Panc1 (cell line): ENCODE measurements at regions not wholly inside any gene's neighbourhood (a gene's known extent, or its start where the extent isn't known, plus 50 kb on each side); places are given as distances from the start of the nearest gene placed in this dataset.

Source experiments
- ATAC-seq: fragments of 200-7000 bp; cut with Tn5 transposase; 2 replicates; pipeline ENCODE4 v1.9.1; 2020; ENCODE audit warnings: mild to moderate bottlenecking, moderate library complexity
- BruUV-seq: library from RNA; stranded (reverse); fragments of 400-500 nt; replicated peaks from 2 replicates; lab custom pipeline; 2021; lab: Mats Ljungman, UMichigan
- CTCF ChIA-PET: fragments of 300-600 bp; sonication (Branson Sonifier 250); formaldehyde crosslinking; loops from one replicate; lab custom pipeline; 2022; ENCODE audit warnings: antibody characterized with exemption; lab: Charles Lee
- POLR2A ChIA-PET: fragments of 300-600 bp; sonication (Branson Sonifier 250); formaldehyde crosslinking; loops from one replicate; lab custom pipeline; 2022; ENCODE audit warnings: antibody characterized with exemption; lab: Charles Lee
- DNase-seq: peaks from one replicate; pipeline ENCODE4 v3.0.0-alpha.2; 2010; ENCODE audit warnings: low read depth, low spot score
- H3K27ac ChIP-seq: 2 replicates; pipeline ENCODE4 v1.5.1; 2011; ENCODE audit warnings: mild to moderate bottlenecking, low read length, inconsistent platforms
- H3K27me3 ChIP-seq: fragments of 200-500 bp; sonication (Bioruptor generic); 2 replicates; pipeline ENCODE4 v1.6.0; 2014; ENCODE audit warnings: low read length, inconsistent platforms; ENCODE audit not compliant: control insufficient read depth, insufficient read depth
- H3K36me3 ChIP-seq: fragments of 200-500 bp; sonication (Bioruptor generic); 2 replicates; pipeline ENCODE4 v1.5.1; 2014; ENCODE audit warnings: inconsistent platforms, mild to moderate bottlenecking, low read length, moderate library complexity; ENCODE audit not compliant: control insufficient read depth, insufficient read depth
- H3K4me1 ChIP-seq: 2 replicates; pipeline ENCODE4 v1.5.1; 2011; ENCODE audit warnings: inconsistent platforms, mild to moderate bottlenecking, low read length, moderate library complexity; ENCODE audit not compliant: control insufficient read depth, insufficient read depth
- H3K4me3 ChIP-seq, 2 experiments: 2 replicates each; pipeline ENCODE4 v1.5.1; 2011 to 2012; ENCODE audit warnings: low read depth in 2 of 2, low read length in 2 of 2, mild to moderate bottlenecking in 2 of 2, inconsistent platforms in 1 of 2, moderate library complexity in 1 of 2
- H3K9me3 ChIP-seq: fragments of 200-500 bp; sonication (Bioruptor generic); 2 replicates; pipeline ENCODE4 v1.5.1; 2014; ENCODE audit warnings: low read depth, mild to moderate bottlenecking, inconsistent platforms, low read length, moderate library complexity; ENCODE audit not compliant: control insufficient read depth, insufficient read depth
- CTCF ChIP-seq: fragments of 450-650 bp; IDR thresholded peaks from 2 replicates; pipeline ENCODE4 v1.5.1; 2017; ENCODE audit warnings: mild to moderate bottlenecking
- POLR2AphosphoS5 ChIP-seq: IDR thresholded peaks from 2 replicates; pipeline ENCODE4 v1.6.1; 2012; ENCODE audit warnings: mild to moderate bottlenecking, low read depth, low read length, moderate library complexity
- REST ChIP-seq, 2 experiments: IDR thresholded peaks; 2 replicates each; pipeline ENCODE4 v1.6.1; 2011 to 2012; ENCODE audit warnings: low read depth in 2 of 2, control low read depth in 1 of 2, low read length in 1 of 2, mild to moderate bottlenecking in 1 of 2, moderate library complexity in 1 of 2; ENCODE audit not compliant: insufficient read depth in 1 of 2
- SIN3A ChIP-seq: IDR thresholded peaks from 2 replicates; pipeline ENCODE4 v1.6.1; 2012; ENCODE audit warnings: low read depth, mild to moderate bottlenecking, low read length, moderate library complexity, borderline replicate concordance; ENCODE audit not compliant: insufficient read depth
- TCF7L2 ChIP-seq: IDR thresholded peaks from 2 replicates; pipeline ENCODE4 v1.6.1; 2011; ENCODE audit warnings: mild to moderate bottlenecking, low read depth, low read length, inconsistent platforms
- in situ Hi-C: cut with HindIII; loops from 2 replicates; pipeline ENCODE4 v1.10.0; 2016; ENCODE audit warnings: low sequenced_read_pairs, low pct_unique_long_range_greater_than_20kb
- intact Hi-C: fragments of 100-400 bp; cut with micrococcal nuclease; formaldehyde crosslinking; loops from one replicate; pipeline ENCODE4 v1.10.0; 2022; ENCODE audit not compliant: unreplicated experiment

DNA sequence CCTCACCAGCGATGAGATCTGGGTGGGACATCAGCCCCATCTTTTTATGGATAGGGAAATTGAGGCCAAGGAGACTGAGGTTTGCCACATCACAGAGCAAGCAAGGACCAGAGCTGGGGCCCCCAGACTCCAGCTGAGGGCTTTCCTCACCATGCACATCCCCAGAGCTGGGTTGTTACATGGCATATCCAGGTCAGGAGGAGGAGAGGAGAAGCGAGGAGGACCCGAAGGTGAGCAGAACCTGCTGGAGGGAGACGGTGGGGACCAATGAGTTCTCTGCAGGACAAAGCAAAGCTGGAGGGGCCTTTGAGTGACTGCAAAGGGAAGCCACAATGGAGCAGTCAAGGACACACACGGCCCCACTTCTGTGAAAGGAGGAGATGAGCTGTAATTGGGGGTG, 255.5 kb upstream of the CSF3R start:
- POLR2A ChIA-PET = no interaction called here

DNA sequence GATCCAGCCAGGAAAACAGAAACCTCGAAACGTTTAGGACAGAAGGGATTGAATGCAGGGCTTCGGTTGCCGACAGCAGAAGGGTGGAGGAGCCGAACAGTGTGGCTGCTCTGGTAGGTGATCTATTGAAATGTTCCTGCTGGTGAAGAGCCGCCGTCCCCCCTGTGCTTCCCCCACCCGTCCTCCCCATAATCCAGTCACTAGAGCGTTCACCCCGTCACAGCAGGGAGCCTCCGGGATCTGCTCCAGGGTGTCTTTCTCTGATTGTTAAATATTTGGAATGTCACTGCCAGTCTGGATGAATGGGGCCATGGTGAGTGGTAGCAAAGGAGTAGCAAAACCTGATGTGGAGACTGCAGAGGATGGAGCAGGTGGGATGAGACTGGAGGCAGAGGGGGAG, 255.1 kb upstream of the CSF3R start:
- intact Hi-C loops = no loop called here
- no peak for ATAC-seq
- Histone ChIP-seq H3K4me1 (no peaks in the 10 kb centered on the region), H3K9me3 (no peaks in the 10 kb centered on the region; the same call in 1 of the 2 replicates), H3K27me3 (peaks cover 12% of the 10 kb centered on the region), H3K27ac (no peak overlapping the region), H3K36me3 (no peaks in the 10 kb centered on the region), H3K4me3 (no peak overlapping the region)
- CTCF ChIA-PET = no interaction called here
- DNase-seq = no peak
- no TSS peak for BruUV-seq
- in situ Hi-C loops = no loop called here
- POLR2A ChIA-PET = no interaction called here
- no peak for TF ChIP-seq TCF7L2
- TF ChIP-seq SIN3A = no peak
- no peak for TF ChIP-seq POLR2AphosphoS5

More for the DNA sequence above, 255.5 kb upstream of the CSF3R start:
- ATAC-seq = no peak
- no TSS peak for BruUV-seq
- TF ChIP-seq POLR2AphosphoS5 = no peak
- TF ChIP-seq SIN3A = no peak
- no peak for TF ChIP-seq CTCF
- H3K4me1 ChIP-seq = no peaks in the 10 kb centered on the region
- H3K27me3 ChIP-seq = peaks cover 12% of the 10 kb centered on the region
- intact Hi-C loops = no loop called here
- no peaks in the 10 kb centered on the region; the same call in 1 of the 2 replicates for H3K9me3 ChIP-seq
- no peak for DNase-seq
- in situ Hi-C loops = no loop called here
- CTCF ChIA-PET = no interaction called here
- H3K36me3 ChIP-seq = no peaks in the 10 kb centered on the region
- no peak overlapping the region for H3K27ac ChIP-seq
- no peak overlapping the region for H3K4me3 ChIP-seq

GRCh38 chr1:36737038-36737555, 254.4 kb upstream of the CSF3R start:
- no TSS peak for BruUV-seq
- intact Hi-C loops = no loop called here
- no peak for ATAC-seq
- in situ Hi-C loops = no loop called here
- no peak for TF ChIP-seq POLR2AphosphoS5
- TF ChIP-seq TCF7L2 = no peak
- CTCF ChIA-PET = no interaction called here
- Histone ChIP-seq H3K4me3 (no peak overlapping the region), H3K9me3 (no peaks in the 10 kb centered on the region; the same call in 1 of the 2 replicates), H3K4me1 (no peaks in the 10 kb centered on the region), H3K27ac (no peak overlapping the region), H3K27me3 (peaks cover 12% of the 10 kb centered on the region), H3K36me3 (no peaks in the 10 kb centered on the region)
- POLR2A ChIA-PET = no interaction called here
- no peak for DNase-seq

GRCh38 chr1:36735939-36736730, 253.4 kb upstream of the CSF3R start:
- H3K4me1 ChIP-seq = no peaks in the 10 kb centered on the region
- intact Hi-C loops = no loop called here
- H3K36me3 ChIP-seq = no peaks in the 10 kb centered on the region
- in situ Hi-C loops = no loop called here
- no peak for DNase-seq
- TF ChIP-seq POLR2AphosphoS5 = no peak
- TF ChIP-seq CTCF = no peak
- TF ChIP-seq REST (IDR thresholded peaks at IDR 0.05; ENCODE audit: insufficient read depth in 1 of 2, low read depth in 2 of 2, low read length in 1 of 2) = no peak
- TF ChIP-seq SIN3A = no peak
- TF ChIP-seq TCF7L2 = no peak
- H3K27me3 ChIP-seq = peaks cover 12% of the 10 kb centered on the region
- ChIA-PET CTCF (no interaction called here), POLR2A (interaction anchor here (0.6 kb wide), 1 partner anchor 245 kb away, joined by 8 read pairs; no protein-coding TSS in a partner anchor)
- no peak overlapping the region for H3K27ac ChIP-seq
- BruUV-seq = no TSS peak
- H3K9me3 ChIP-seq = no peaks in the 10 kb centered on the region; the same call in 1 of the 2 replicates
- H3K4me3 ChIP-seq = no peak overlapping the region
- ATAC-seq = no peak
